PC-9 (cell line): ENCODE measurements at regions not wholly inside any gene's neighbourhood (a gene's known extent, or its start where the extent isn't known, plus 50 kb on each side); places are given as distances from the start of the nearest gene placed in this dataset.

Experiments used
- BruUV-seq: library from RNA; stranded (reverse); fragments of 400-500 nt; replicated peaks from 2 replicates; lab custom pipeline; 2021; lab: Mats Ljungman, UMichigan
- CTCF ChIA-PET: fragments of 300-600 bp; sonication (Branson Sonifier 250); formaldehyde crosslinking; loops from one replicate; lab custom pipeline; 2022; ENCODE audit warnings: antibody characterized with exemption; lab: Charles Lee
- POLR2A ChIA-PET: fragments of 300-600 bp; sonication (Branson Sonifier 250); formaldehyde crosslinking; loops from one replicate; lab custom pipeline; 2022; ENCODE audit warnings: antibody characterized with exemption; ENCODE audit not compliant: unreplicated experiment; lab: Charles Lee
- DNase-seq, 2 experiments: peaks; one replicate each; pipeline versions ENCODE4 v3.0.0 to v3.0.0-alpha.2; 2015 to 2022; ENCODE audit warnings: mixed read lengths in 1 of 2
- H2AFZ ChIP-seq: fragments of 200-600 bp; sonication (generic); 2 replicates; pipeline ENCODE4 v1.8.1; 2017; ENCODE audit warnings: antibody characterized with exemption
- H3F3A ChIP-seq: fragments of 200-600 bp; sonication (generic); 2 replicates; pipeline ENCODE4 v1.8.1; 2017; ENCODE audit warnings: antibody characterized with exemption, mild to moderate bottlenecking, low read depth; ENCODE audit not compliant: insufficient read depth
- H3K27ac ChIP-seq: fragments of 200-600 bp; sonication (generic); 2 replicates; pipeline ENCODE4 v1.6.1; 2016; ENCODE audit warnings: mixed run types
- H3K27me3 ChIP-seq: fragments of 200-600 bp; sonication (generic); 2 replicates; pipeline ENCODE4 v1.6.1; 2016; ENCODE audit warnings: low read depth, mixed run types; ENCODE audit not compliant: insufficient read depth
- H3K36me3 ChIP-seq: fragments of 200-600 bp; sonication (generic); 2 replicates; pipeline ENCODE4 v1.6.1; 2016; ENCODE audit warnings: low read depth, mixed run types
- H3K4me1 ChIP-seq: fragments of 200-600 bp; sonication (generic); replicated peaks from 2 replicates; pipeline ENCODE4 v1.6.1; 2016; ENCODE audit warnings: mixed run types; ENCODE audit not compliant: insufficient read depth
- H3K4me2 ChIP-seq: fragments of 200-600 bp; sonication (generic); 2 replicates; pipeline ENCODE4 v1.6.1; 2017; ENCODE audit warnings: mixed run types
- H3K4me3 ChIP-seq: fragments of 200-600 bp; sonication (generic); 2 replicates; pipeline ENCODE4 v1.6.1; 2016; ENCODE audit warnings: mixed run types
- H3K79me2 ChIP-seq: fragments of 200-600 bp; sonication (generic); 2 replicates; pipeline ENCODE4 v1.6.1; 2017; ENCODE audit warnings: low read depth, mixed run types
- H3K9me2 ChIP-seq: fragments of 200-600 bp; sonication (generic); 2 replicates; pipeline ENCODE4 v1.8.1; 2017; ENCODE audit warnings: mild to moderate bottlenecking; ENCODE audit not compliant: insufficient read depth
- H3K9me3 ChIP-seq: fragments of 200-600 bp; sonication (generic); 2 replicates; pipeline ENCODE4 v1.8.1; 2016; ENCODE audit warnings: low read depth; ENCODE audit not compliant: insufficient read depth
- H4K20me1 ChIP-seq: fragments of 200-600 bp; sonication (generic); 2 replicates; pipeline ENCODE4 v1.8.1; 2017; ENCODE audit not compliant: insufficient read depth
- CTCF ChIP-seq: fragments of 200-600 bp; sonication (generic); conservative IDR thresholded peaks from 2 replicates; pipeline ENCODE4 v1.6.1; 2017; ENCODE audit warnings: mixed run types, antibody characterized with exemption, mild to moderate bottlenecking, moderate library complexity
- EZH2 ChIP-seq: fragments of 200-600 bp; sonication (generic); IDR thresholded peaks from 2 replicates; pipeline ENCODE4 v1.8.0; 2017; ENCODE audit warnings: antibody characterized with exemption, low read depth
- intact Hi-C: fragments of 100-400 bp; cut with micrococcal nuclease; formaldehyde crosslinking; loops from one replicate; pipeline ENCODE4 v1.10.0; 2022; ENCODE audit not compliant: unreplicated experiment

- no peaks in the 10 kb centered on the region for H3K9me3 ChIP-seq
- H4K20me1 ChIP-seq: no peaks in the 10 kb centered on the region
- H3K4me3 ChIP-seq: no peak overlapping the region
- no peak for DNase-seq
- CTCF ChIA-PET: no interaction called here
- no peaks in the 10 kb centered on the region for H3K79me2 ChIP-seq
- intact Hi-C loops: no loop called here
- no peaks in the 10 kb centered on the region for H3K9me2 ChIP-seq
- H3K27me3 ChIP-seq: no peaks in the 10 kb centered on the region
- H3K4me1 ChIP-seq: peaks cover 8% of the 10 kb centered on the region
- no peak overlapping the region for H3K27ac ChIP-seq
- no TSS peak for BruUV-seq
- TF ChIP-seq CTCF: no peak
- TF ChIP-seq EZH2: no peak
- H3F3A ChIP-seq: peaks cover 5% of the 10 kb centered on the region; the same call in 1 of the 2 replicates
- no peaks in the 10 kb centered on the region for H3K36me3 ChIP-seq
- no peak overlapping the region for H3K4me2 ChIP-seq
- POLR2A ChIA-PET: no interaction called here
- no peak overlapping the region for H2AFZ ChIP-seq
Measured at GRCh38 chr12:98437806-98438595, 77.4 kb upstream of the TMPO start.

GRCh38 chr12:98438656-98439230 lies 76.6 kb upstream of the TMPO start:
- BruUV-seq: no TSS peak
- CTCF ChIA-PET: no interaction called here
- POLR2A ChIA-PET: no interaction called here

More at GRCh38 chr12:98438656-98439230, 76.6 kb upstream of the TMPO start:
- DNase-seq: no peak
- Histone ChIP-seq H3K27ac (no peak overlapping the region), H3K4me2 (no peak overlapping the region), H3K79me2 (no peaks in the 10 kb centered on the region), H4K20me1 (no peaks in the 10 kb centered on the region), H3K27me3 (no peaks in the 10 kb centered on the region), H3K4me3 (no peak overlapping the region), H2AFZ (no peak overlapping the region), H3K36me3 (no peaks in the 10 kb centered on the region), H3K4me1 (peaks cover 8% of the 10 kb centered on the region), H3K9me3 (no peaks in the 10 kb centered on the region), H3F3A (peaks cover 5% of the 10 kb centered on the region; the same call in 1 of the 2 replicates), H3K9me2 (no peaks in the 10 kb centered on the region)
- TF ChIP-seq CTCF (no peak), EZH2 (no peak)
- intact Hi-C loops: no loop called here
